IMR-90 (cell line): ENCODE measurements at regions not wholly inside any gene's neighbourhood (a gene's known extent, or its start where the extent isn't known, plus 50 kb on each side); places are given as distances from the start of the nearest gene placed in this dataset.

ENCODE experiments used
- CTCF ChIP-seq: conservative IDR thresholded peaks from 2 replicates; pipeline ENCODE4 v1.5.1; 2012; ENCODE audit warnings: mild to moderate bottlenecking, low read depth, low read length, improper control_type of control experiment
- RAD21 ChIP-seq: IDR thresholded peaks from 2 replicates; pipeline ENCODE4 v1.6.1; 2012; ENCODE audit warnings: low read length, improper control_type of control experiment

- TF ChIP-seq RAD21 (no peak), CTCF (no peak)
These were observed 871.9 kb downstream of the GBE1 start for GRCh38 chr3:80889535-80889934.
